A673 (cell line): ENCODE measurements at regions not wholly inside any gene's neighbourhood (a gene's known extent, or its start where the extent isn't known, plus 50 kb on each side); places are given as distances from the start of the nearest gene placed in this dataset.

Source experiments
- BruUV-seq: library from RNA; stranded (reverse); fragments of 400-500 nt; replicated peaks from 2 replicates; lab custom pipeline; 2021; lab: Mats Ljungman, UMichigan
- CTCF ChIA-PET: fragments of 300-600 bp; sonication (Branson Sonifier 250); formaldehyde crosslinking; loops from one replicate; lab custom pipeline; 2022; ENCODE audit warnings: antibody characterized with exemption; lab: Charles Lee
- POLR2A ChIA-PET: fragments of 300-600 bp; sonication (Branson Sonifier 250); formaldehyde crosslinking; loops from one replicate; lab custom pipeline; 2022; ENCODE audit warnings: antibody characterized with exemption; ENCODE audit not compliant: low non-redundant PET; lab: Charles Lee
- DNase-seq: peaks from one replicate; pipeline ENCODE4 v3.0.0-alpha.2; 2015; ENCODE audit warnings: low spot score
- H3K27ac ChIP-seq: fragments of 200-600 bp; sonication (generic); 2 replicates; pipeline ENCODE4 v1.5.1; 2016; ENCODE audit warnings: mixed run types, low read depth, mild to moderate bottlenecking, mixed read lengths, antibody characterized with exemption, low read length; ENCODE audit not compliant: poor library complexity, severe bottlenecking
- H3K27me3 ChIP-seq: fragments of 200-600 bp; sonication (generic); replicated peaks from 2 replicates; pipeline ENCODE4 v1.6.1; 2017; ENCODE audit warnings: mixed run types, low read depth, mild to moderate bottlenecking, mixed read lengths, antibody characterized with exemption, low read length; ENCODE audit not compliant: insufficient read depth, poor library complexity
- H3K36me3 ChIP-seq: fragments of 200-600 bp; sonication (generic); 2 replicates; pipeline ENCODE4 v1.6.1; 2016; ENCODE audit warnings: mixed run types, mild to moderate bottlenecking, mixed read lengths, antibody characterized with exemption, low read length; ENCODE audit not compliant: insufficient read depth, poor library complexity, severe bottlenecking
- H3K4me1 ChIP-seq: fragments of 200-600 bp; sonication (generic); 2 replicates; pipeline ENCODE4 v1.6.1; 2017; ENCODE audit warnings: mixed run types, mild to moderate bottlenecking, mixed read lengths, antibody characterized with exemption, low read length; ENCODE audit not compliant: insufficient read depth, poor library complexity, severe bottlenecking
- H3K4me3 ChIP-seq: fragments of 200-600 bp; sonication (generic); 2 replicates; pipeline ENCODE4 v1.5.1; 2016; ENCODE audit warnings: low read depth, mixed run types, mild to moderate bottlenecking, mixed read lengths, low read length; ENCODE audit not compliant: poor library complexity, severe bottlenecking
- H3K9me3 ChIP-seq: fragments of 200-600 bp; sonication (generic); 2 replicates; pipeline ENCODE4 v1.6.1; 2016; ENCODE audit warnings: mixed run types, low read depth, mild to moderate bottlenecking, mixed read lengths, antibody characterized with exemption, low read length; ENCODE audit not compliant: poor library complexity, severe bottlenecking
- EZH2 ChIP-seq: fragments of 200-600 bp; sonication (generic); IDR thresholded peaks from 2 replicates; pipeline ENCODE4 v1.6.1; 2017; ENCODE audit warnings: borderline replicate concordance, low read depth, mild to moderate bottlenecking, mixed read lengths, antibody characterized with exemption, low read length; ENCODE audit not compliant: poor library complexity, severe bottlenecking
- intact Hi-C: fragments of 100-400 bp; cut with micrococcal nuclease; formaldehyde crosslinking; loops from one replicate; pipeline ENCODE4 v1.10.0; 2022; ENCODE audit not compliant: unreplicated experiment
- TF ChIP-seq, protein P1 (sequence below): fragments of 300-800, 200-600 bp; sonication (generic); conservative IDR thresholded peaks from 2 replicates; pipeline ENCODE4 v1.5.1; 2017; ENCODE audit warnings: low read depth, mild to moderate bottlenecking, antibody characterized with exemption, low read length, moderate library complexity, mixed read lengths

DNA sequence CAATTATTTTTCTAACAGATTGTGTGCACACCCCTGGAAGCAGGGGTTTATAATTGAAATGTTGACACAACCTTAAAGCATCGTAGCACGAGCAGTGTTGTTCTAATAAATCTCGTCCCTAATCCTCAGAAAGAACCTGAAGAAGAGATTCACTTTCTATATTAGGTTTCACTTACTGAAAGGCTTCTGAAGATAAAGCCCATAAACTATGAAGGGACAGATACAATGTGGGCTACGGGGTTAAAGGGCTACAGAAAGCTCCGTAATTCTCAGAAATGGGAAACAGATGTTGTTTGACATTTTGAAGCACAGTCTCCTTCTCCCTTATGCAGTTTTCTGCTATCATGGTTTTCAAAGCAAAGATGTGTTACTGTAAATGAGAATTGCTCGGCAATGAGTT lies 479.6 kb downstream of the GATA3 start:
- no peak overlapping the region for H3K27ac ChIP-seq
- H3K36me3 ChIP-seq: no peaks in the 10 kb centered on the region
- BruUV-seq: no TSS peak
- CTCF ChIA-PET: no interaction called here
- POLR2A ChIA-PET: interaction anchor here (0.6 kb wide), 1 partner anchor 19 kb away, joined by 3 read pairs; no protein-coding TSS in a partner anchor
- H3K9me3 ChIP-seq: no peaks in the 10 kb centered on the region
- intact Hi-C loops: no loop called here
- H3K4me3 ChIP-seq: no peak overlapping the region
- no peak for DNase-seq
- H3K4me1 ChIP-seq: no peaks in the 10 kb centered on the region
- H3K27me3 ChIP-seq: no peaks in the 10 kb centered on the region
- TF ChIP-seq, protein P1, sequence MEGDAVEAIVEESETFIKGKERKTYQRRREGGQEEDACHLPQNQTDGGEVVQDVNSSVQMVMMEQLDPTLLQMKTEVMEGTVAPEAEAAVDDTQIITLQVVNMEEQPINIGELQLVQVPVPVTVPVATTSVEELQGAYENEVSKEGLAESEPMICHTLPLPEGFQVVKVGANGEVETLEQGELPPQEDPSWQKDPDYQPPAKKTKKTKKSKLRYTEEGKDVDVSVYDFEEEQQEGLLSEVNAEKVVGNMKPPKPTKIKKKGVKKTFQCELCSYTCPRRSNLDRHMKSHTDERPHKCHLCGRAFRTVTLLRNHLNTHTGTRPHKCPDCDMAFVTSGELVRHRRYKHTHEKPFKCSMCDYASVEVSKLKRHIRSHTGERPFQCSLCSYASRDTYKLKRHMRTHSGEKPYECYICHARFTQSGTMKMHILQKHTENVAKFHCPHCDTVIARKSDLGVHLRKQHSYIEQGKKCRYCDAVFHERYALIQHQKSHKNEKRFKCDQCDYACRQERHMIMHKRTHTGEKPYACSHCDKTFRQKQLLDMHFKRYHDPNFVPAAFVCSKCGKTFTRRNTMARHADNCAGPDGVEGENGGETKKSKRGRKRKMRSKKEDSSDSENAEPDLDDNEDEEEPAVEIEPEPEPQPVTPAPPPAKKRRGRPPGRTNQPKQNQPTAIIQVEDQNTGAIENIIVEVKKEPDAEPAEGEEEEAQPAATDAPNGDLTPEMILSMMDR: no peak
- no peak for TF ChIP-seq EZH2

DNA sequence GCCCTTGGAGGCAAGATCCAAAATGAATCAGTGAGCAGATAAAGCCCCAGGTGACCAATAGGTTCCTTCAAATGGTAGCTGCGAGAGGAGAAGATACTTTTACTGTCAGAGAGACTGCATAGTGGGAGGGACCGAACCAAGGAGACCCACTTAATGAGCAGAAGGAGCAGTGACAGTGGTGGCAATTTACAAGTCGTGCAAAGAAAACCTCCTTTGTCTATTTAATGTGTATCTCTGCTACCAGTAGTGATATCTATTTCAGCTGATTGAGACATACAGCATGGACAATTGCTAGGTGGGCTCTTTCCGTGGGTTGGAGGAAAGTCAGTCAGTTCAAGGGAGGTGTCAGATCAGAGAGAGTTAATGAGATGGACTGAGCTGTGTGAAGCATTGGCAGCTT lies 480.4 kb downstream of the GATA3 start:
- no peak overlapping the region for H3K27ac ChIP-seq
- intact Hi-C loops: no loop called here
- no peak for DNase-seq
- H3K27me3 ChIP-seq: no peaks in the 10 kb centered on the region
- TF ChIP-seq, protein P1: no peak
- TF ChIP-seq EZH2: no peak
- H3K4me1 ChIP-seq: no peaks in the 10 kb centered on the region
- no peaks in the 10 kb centered on the region for H3K36me3 ChIP-seq
- ChIA-PET CTCF (no interaction called here), POLR2A (no interaction called here)
- no TSS peak for BruUV-seq
- no peaks in the 10 kb centered on the region for H3K9me3 ChIP-seq
- no peak overlapping the region for H3K4me3 ChIP-seq

DNA sequence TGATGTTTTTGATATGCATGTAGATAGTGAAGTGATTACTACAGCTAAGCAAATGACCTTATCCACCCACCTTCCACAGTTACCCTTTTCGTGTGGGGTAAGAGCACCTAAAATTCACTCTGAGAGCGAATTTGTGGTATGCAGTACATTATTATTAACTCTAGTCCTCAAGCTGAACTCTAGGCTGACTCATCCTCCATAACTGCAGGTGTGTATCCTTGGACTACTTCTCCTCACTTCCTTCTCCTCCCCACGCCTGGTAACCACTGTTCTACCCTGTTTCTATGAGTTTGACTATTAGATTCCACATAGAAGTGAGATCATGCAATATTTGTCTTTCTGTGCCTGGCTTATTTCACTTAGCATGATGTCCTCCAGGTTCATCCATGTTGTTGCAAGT lies 484.6 kb downstream of the GATA3 start:
- POLR2A ChIA-PET: no interaction called here
- H3K27ac ChIP-seq: no peak overlapping the region

More for the DNA sequence above, 484.6 kb downstream of the GATA3 start:
- H3K4me3 ChIP-seq: no peak overlapping the region
- TF ChIP-seq, protein P1: no peak
- no peak for TF ChIP-seq EZH2
- no peaks in the 10 kb centered on the region for H3K27me3 ChIP-seq
- no peak for DNase-seq
- BruUV-seq: no TSS peak
- no peaks in the 10 kb centered on the region for H3K9me3 ChIP-seq
- no peaks in the 10 kb centered on the region for H3K36me3 ChIP-seq
- no peaks in the 10 kb centered on the region for H3K4me1 ChIP-seq
- intact Hi-C loops: no loop called here
- CTCF ChIA-PET: no interaction called here
